MM.1S (cell line): ENCODE measurements at regions not wholly inside any gene's neighbourhood (a gene's known extent, or its start where the extent isn't known, plus 50 kb on each side); places are given as distances from the start of the nearest gene placed in this dataset.

ENCODE experiments used
- DNase-seq: peaks from one replicate; pipeline ENCODE4 v3.0.0-alpha.2; 2015
- H2AFZ ChIP-seq: fragments of 300-600 bp; sonication (generic); 2 replicates; pipeline ENCODE4 v1.6.0; 2016; ENCODE audit warnings: antibody characterized with exemption, low read length
- H3F3A ChIP-seq: fragments of 300-600 bp; sonication (generic); 2 replicates; pipeline ENCODE4 v1.6.1; 2016; ENCODE audit warnings: mild to moderate bottlenecking, antibody characterized with exemption, low read length, moderate library complexity, mixed read lengths; ENCODE audit not compliant: insufficient read depth
- H3K27ac ChIP-seq: fragments of 300-600 bp; sonication (generic); 2 replicates; pipeline ENCODE4 v1.5.1; 2016; ENCODE audit warnings: mild to moderate bottlenecking, low read length
- H3K27me3 ChIP-seq: fragments of 300-600 bp; sonication (generic); replicated peaks from 2 replicates; pipeline ENCODE4 v1.6.0; 2016; ENCODE audit warnings: low read length; ENCODE audit not compliant: insufficient read depth
- H3K36me3 ChIP-seq: fragments of 300-600 bp; sonication (generic); replicated peaks from 2 replicates; pipeline ENCODE4 v1.6.1; 2016; ENCODE audit warnings: mild to moderate bottlenecking, low read length, mixed read lengths; ENCODE audit not compliant: insufficient read depth
- H3K4me1 ChIP-seq: fragments of 300-600 bp; sonication (generic); 2 replicates; pipeline ENCODE4 v1.6.1; 2016; ENCODE audit warnings: low read length, mixed read lengths
- H3K4me2 ChIP-seq: fragments of 300-600 bp; sonication (generic); 2 replicates; pipeline ENCODE4 v1.6.0; 2016; ENCODE audit warnings: low read depth, low read length
- H3K4me3 ChIP-seq: fragments of 300-600 bp; sonication (generic); 2 replicates; pipeline ENCODE4 v1.5.1; 2016; ENCODE audit warnings: low read length, mixed read lengths
- H3K79me2 ChIP-seq: fragments of 300-600 bp; sonication (generic); 2 replicates; pipeline ENCODE4 v1.6.1; 2016; ENCODE audit warnings: mixed run types, low read length, mixed read lengths
- H3K9ac ChIP-seq: fragments of 300-600 bp; sonication (generic); 2 replicates; pipeline ENCODE4 v1.6.1; 2016; ENCODE audit warnings: low read length, mixed read lengths
- H3K9me2 ChIP-seq: fragments of 300-600 bp; sonication (generic); replicated peaks from 2 replicates; pipeline ENCODE4 v1.6.1; 2016; ENCODE audit warnings: mild to moderate bottlenecking, low read length, mixed read lengths; ENCODE audit not compliant: insufficient read depth
- H3K9me3 ChIP-seq: fragments of 300-600 bp; sonication (generic); replicated peaks from 2 replicates; pipeline ENCODE4 v1.6.1; 2016; ENCODE audit warnings: mild to moderate bottlenecking, low read length, mixed read lengths; ENCODE audit not compliant: insufficient read depth
- H4K20me1 ChIP-seq: fragments of 300-600 bp; sonication (generic); 2 replicates; pipeline ENCODE4 v1.6.1; 2016; ENCODE audit warnings: mild to moderate bottlenecking, low read length, moderate library complexity, mixed read lengths; ENCODE audit not compliant: insufficient read depth
- CTCF ChIP-seq: fragments of 300-600 bp; sonication (generic); IDR thresholded peaks from 2 replicates; pipeline ENCODE4 v1.5.1; 2016; ENCODE audit warnings: antibody characterized with exemption, low read length, mixed read lengths
- EZH2 ChIP-seq: fragments of 300-600 bp; sonication (generic); optimal IDR thresholded peaks from 2 replicates; pipeline ENCODE3; 2017; ENCODE audit warnings: low read depth, mild to moderate bottlenecking, antibody characterized with exemption, low read length, mixed read lengths
- EZH2phosphoT487 ChIP-seq: fragments of 300-600 bp; sonication (generic); IDR thresholded peaks from 2 replicates; pipeline ENCODE4 v1.6.1; 2018; ENCODE audit warnings: antibody characterized with exemption, low read length

DNA sequence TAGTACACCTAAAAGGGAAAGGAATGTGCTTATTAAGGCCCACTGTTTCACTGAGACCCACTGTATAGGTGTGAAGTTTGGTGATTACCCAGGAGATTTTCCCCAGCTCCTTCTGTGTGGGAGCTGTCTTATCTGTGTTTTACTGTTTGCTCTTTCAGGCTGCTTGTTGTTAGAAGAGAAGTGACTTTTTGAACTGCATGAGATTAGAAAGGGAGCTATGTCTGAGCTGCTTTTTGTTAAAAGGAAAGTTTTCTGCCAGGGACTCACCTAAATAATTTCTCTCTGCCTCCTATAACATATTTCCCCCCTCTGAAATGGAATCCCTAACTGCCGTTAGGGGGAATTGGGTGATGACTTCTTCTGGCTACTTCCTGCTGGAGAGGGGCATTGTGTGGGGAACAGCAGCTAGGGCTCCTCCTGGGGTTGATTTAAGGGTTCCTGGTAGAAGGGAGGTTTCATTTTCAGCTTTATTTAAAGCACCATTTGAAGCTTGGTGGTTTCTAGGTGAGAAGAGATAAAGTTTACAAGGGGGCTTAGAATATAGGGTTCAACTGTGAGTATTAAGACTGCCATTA, 77.1 kb upstream of the ATP11B start:
- peak overlapping the region; percentile 39 for H3K4me3 ChIP-seq
- H3K27me3 ChIP-seq: no peaks in the 10 kb centered on the region
- peak overlapping the region; percentile 8; the same call in 1 of the 2 replicates for H2AFZ ChIP-seq
- peak overlapping the region; percentile 8; the same call in 1 of the 2 replicates for H3K9ac ChIP-seq
- H3K4me1 ChIP-seq: peaks cover 70% of the 10 kb centered on the region
- peak overlapping the region; percentile 71 for H3K4me2 ChIP-seq
- H4K20me1 ChIP-seq: no peaks in the 10 kb centered on the region
- DNase-seq: peak; percentile 61
- H3K36me3 ChIP-seq: no peaks in the 10 kb centered on the region
- H3K9me2 ChIP-seq: no peaks in the 10 kb centered on the region
- no peak for TF ChIP-seq CTCF
- TF ChIP-seq EZH2: no peak
- TF ChIP-seq EZH2phosphoT487: no peak
- H3F3A ChIP-seq: peaks cover 61% of the 10 kb centered on the region
- H3K79me2 ChIP-seq: no peaks in the 10 kb centered on the region
- H3K27ac ChIP-seq: peak overlapping the region; percentile 84
- no peaks in the 10 kb centered on the region for H3K9me3 ChIP-seq

- Histone ChIP-seq H3K27ac (peak overlapping the region; percentile 84; the same call in 1 of the 2 replicates), H3F3A (peaks cover 57% of the 10 kb centered on the region), H3K27me3 (no peaks in the 10 kb centered on the region), H3K9me2 (no peaks in the 10 kb centered on the region), H3K4me3 (peak overlapping the region; percentile 39), H3K4me2 (peak overlapping the region; percentile 71), H3K4me1 (peaks cover 60% of the 10 kb centered on the region), H3K79me2 (no peaks in the 10 kb centered on the region), H2AFZ (peak overlapping the region; percentile 4), H3K36me3 (no peaks in the 10 kb centered on the region), H4K20me1 (no peaks in the 10 kb centered on the region), H3K9me3 (no peaks in the 10 kb centered on the region), H3K9ac (peak overlapping the region; percentile 18; the same call in 1 of the 2 replicates)
- TF ChIP-seq EZH2phosphoT487 (no peak), CTCF (no peak), EZH2 (no peak)
- DNase-seq: peak; percentile 98
These were observed 76.1 kb upstream of the ATP11B start for GRCh38 chr3:182717216-182717615.

DNA sequence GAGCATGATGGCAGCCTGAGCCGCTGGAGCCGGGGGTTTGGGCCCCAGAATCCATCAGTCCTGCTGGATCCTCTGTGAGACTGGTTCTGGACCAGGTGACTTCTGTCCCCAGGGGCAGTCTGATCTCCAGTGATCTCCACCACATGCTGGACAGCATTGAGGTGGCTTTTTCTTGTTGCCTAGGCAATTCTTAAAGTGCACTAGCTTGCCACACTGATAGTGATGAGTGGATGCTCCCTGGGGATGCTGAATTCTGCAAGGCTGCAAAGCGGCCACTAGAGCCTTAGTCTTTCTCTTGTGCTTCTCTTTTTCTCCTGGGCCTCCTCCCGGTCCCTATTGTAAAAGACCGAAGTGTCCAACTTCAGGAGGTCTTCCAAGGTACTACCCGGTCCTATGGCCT, 70.4 kb upstream of the ATP11B start:
- Histone ChIP-seq H3K4me2 (no peak overlapping the region), H3K4me3 (no peak overlapping the region), H4K20me1 (no peaks in the 10 kb centered on the region), H3K9me2 (no peaks in the 10 kb centered on the region), H3K4me1 (peaks cover 10% of the 10 kb centered on the region), H3K27me3 (no peaks in the 10 kb centered on the region), H3K27ac (no peak overlapping the region), H3F3A (peaks cover 3% of the 10 kb centered on the region), H3K79me2 (no peaks in the 10 kb centered on the region), H3K36me3 (no peaks in the 10 kb centered on the region), H2AFZ (no peak overlapping the region), H3K9me3 (no peaks in the 10 kb centered on the region), H3K9ac (no peak overlapping the region)
- no peak for TF ChIP-seq CTCF
- TF ChIP-seq EZH2: no peak
- no peak for TF ChIP-seq EZH2phosphoT487
- DNase-seq: no peak
